ENCODE measurements at regions not wholly inside any gene's neighbourhood (a gene's known extent, or its start where the extent isn't known, plus 50 kb on each side); places are given as distances from the start of the nearest gene placed in this dataset.

- TF ChIP-seq SMAD1 (IDR thresholded peaks at IDR 0.05; ENCODE audit: low read depth, low read length, partially characterized antibody) = no peak
- no peak for TF ChIP-seq RAD21 (CRISPR knock-in tag; conservative IDR thresholded peaks at IDR 0.05 in 1 of 2, IDR thresholded peaks at IDR 0.05 in 1 of 2)
- TF ChIP-seq RNF2 (IDR thresholded peaks at IDR 0.05) = no peak
- no peak for TF ChIP-seq CTCF (IDR thresholded peaks at IDR 0.05 in 2 of 3, conservative IDR thresholded peaks at IDR 0.05 in 1 of 3; ENCODE audit: insufficient read depth in 2 of 3, low read depth in 1 of 3, low read length in 3 of 3)
Measured at GRCh38 chr14:71209888-71210287, 302.6 kb downstream of the PCNX1 start.

All from K562 (cell line).